Mucosa of descending colon (tissue), 3 donors: ENCODE measurements at regions not wholly inside any gene's neighbourhood (a gene's known extent, or its start where the extent isn't known, plus 50 kb on each side); places are given as distances from the start of the nearest gene placed in this dataset.
"Not testable (repeated sequence)": the region's sequence is repeated elsewhere in the genome, so short reads cannot be mapped to it uniquely, and the experiment has no call there.

Experiments used
- ATAC-seq: fragments of 200-7000 bp; cut with Tn5 transposase; one replicate; pipeline ENCODE4 v1.9.1; 2020; ENCODE audit warnings: mild to moderate bottlenecking, moderate library complexity
- DNase-seq, 3 donors: peaks; one replicate each; pipeline ENCODE4 v3.0.0-alpha.2; 2020
- H3K36me3 ChIP-seq: fragments of 200-600 bp; one replicate; pipeline ENCODE4 v1.8.0; 2021; ENCODE audit warnings: low read depth, mild to moderate bottlenecking
- H3K4me1 ChIP-seq: fragments of 200-600 bp; one replicate; pipeline ENCODE4 v1.8.0; 2021; ENCODE audit warnings: low read depth, mild to moderate bottlenecking
- H3K4me3 ChIP-seq: fragments of 200-600 bp; one replicate; pipeline ENCODE4 v1.8.0; 2021; ENCODE audit warnings: mild to moderate bottlenecking
- H3K9me3 ChIP-seq: fragments of 200-600 bp; one replicate; pipeline ENCODE4 v1.8.0; 2021; ENCODE audit warnings: mild to moderate bottlenecking
- intact Hi-C, 2 donors: fragments of 100-400 bp; cut with DNase I in 1 of 2; cut with micrococcal nuclease in 1 of 2; formaldehyde crosslinking; loops; one replicate each; pipeline versions ENCODE4 v1.11.0 to v1.11.1; 2022; cut with DNase I, micrococcal nuclease
- TF ChIP-seq, protein P1 (sequence below): fragments of 200-600 bp; IDR thresholded peaks from one replicate; pipeline ENCODE4 v1.8.0; 2022; ENCODE audit warnings: antibody characterized with exemption, mild to moderate bottlenecking
- donor health status: DM: no; HTN: no; CAD: no; lungs with moderate emphysema.
- donor health status: DM: no; HTN: no; CAD: no.
- donor health status: DM: no; HTN: yes; CAD: no.

DNA sequence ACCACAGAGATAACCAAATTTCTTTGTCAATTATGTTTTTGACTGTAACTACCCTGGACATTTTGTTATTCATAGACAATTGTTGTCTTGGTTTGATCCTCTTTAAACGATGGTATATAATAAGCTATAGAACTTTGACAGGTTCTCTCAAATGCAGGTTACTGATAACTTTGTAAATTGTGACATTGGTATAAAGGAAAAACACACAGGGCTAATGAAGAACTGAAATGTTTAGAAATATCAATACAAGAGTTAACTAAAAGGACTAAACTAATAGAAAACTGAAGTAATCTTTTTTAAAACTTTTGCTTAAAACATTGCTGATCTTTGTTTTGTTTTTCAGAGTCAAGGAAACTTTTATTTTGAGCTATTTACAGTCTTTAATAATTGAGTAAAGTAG, 124.8 kb downstream of the TPBG start:
- intact Hi-C loops: no loop called here
- Histone ChIP-seq H3K4me3 (no peak overlapping the region), H3K4me1 (no peaks in the 10 kb centered on the region), H3K36me3 (no peaks in the 10 kb centered on the region), H3K9me3 (peaks cover 25% of the 10 kb centered on the region)
- ATAC-seq (no peak), DNase-seq (no peak)
- TF ChIP-seq, protein P1, sequence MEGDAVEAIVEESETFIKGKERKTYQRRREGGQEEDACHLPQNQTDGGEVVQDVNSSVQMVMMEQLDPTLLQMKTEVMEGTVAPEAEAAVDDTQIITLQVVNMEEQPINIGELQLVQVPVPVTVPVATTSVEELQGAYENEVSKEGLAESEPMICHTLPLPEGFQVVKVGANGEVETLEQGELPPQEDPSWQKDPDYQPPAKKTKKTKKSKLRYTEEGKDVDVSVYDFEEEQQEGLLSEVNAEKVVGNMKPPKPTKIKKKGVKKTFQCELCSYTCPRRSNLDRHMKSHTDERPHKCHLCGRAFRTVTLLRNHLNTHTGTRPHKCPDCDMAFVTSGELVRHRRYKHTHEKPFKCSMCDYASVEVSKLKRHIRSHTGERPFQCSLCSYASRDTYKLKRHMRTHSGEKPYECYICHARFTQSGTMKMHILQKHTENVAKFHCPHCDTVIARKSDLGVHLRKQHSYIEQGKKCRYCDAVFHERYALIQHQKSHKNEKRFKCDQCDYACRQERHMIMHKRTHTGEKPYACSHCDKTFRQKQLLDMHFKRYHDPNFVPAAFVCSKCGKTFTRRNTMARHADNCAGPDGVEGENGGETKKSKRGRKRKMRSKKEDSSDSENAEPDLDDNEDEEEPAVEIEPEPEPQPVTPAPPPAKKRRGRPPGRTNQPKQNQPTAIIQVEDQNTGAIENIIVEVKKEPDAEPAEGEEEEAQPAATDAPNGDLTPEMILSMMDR: no peak

DNA sequence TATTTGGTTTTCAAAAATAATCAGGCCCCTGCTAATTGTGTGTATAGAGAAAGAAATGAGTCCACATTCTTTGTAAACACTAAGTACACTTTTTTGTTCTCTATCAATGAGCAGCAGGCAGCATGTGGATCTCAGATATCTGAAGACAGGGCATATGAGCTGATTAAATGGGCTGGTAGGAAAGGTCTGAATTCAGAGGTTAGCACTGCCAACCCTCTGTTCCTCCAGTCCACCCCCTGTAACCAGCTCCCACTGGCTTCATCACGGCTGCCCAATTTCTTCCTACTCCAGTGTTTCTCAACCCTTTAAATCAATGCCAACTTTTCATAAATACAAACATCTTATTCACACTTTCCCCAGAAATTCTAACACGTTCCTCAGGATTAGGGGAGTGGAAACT, 128.5 kb downstream of the TPBG start:
- peaks cover 15% of the 10 kb centered on the region for H3K9me3 ChIP-seq
- DNase-seq: no peak
- no peak for ATAC-seq
- TF ChIP-seq, protein P1: no peak
- intact Hi-C loops: no loop called here
- H3K4me1 ChIP-seq: no peaks in the 10 kb centered on the region
- no peak overlapping the region for H3K4me3 ChIP-seq
- H3K36me3 ChIP-seq: no peaks in the 10 kb centered on the region

- Histone ChIP-seq H3K36me3 (no peaks in the 10 kb centered on the region), H3K9me3 (peaks cover 5% of the 10 kb centered on the region), H3K4me1 (no peaks in the 10 kb centered on the region), H3K4me3 (no peak overlapping the region)
- no peak for DNase-seq
- TF ChIP-seq, protein P1: no peak
- no peak for ATAC-seq
- intact Hi-C loops: no loop called here
Measured at GRCh38 chr6:82493467-82493866, 129.8 kb downstream of the TPBG start.

DNA sequence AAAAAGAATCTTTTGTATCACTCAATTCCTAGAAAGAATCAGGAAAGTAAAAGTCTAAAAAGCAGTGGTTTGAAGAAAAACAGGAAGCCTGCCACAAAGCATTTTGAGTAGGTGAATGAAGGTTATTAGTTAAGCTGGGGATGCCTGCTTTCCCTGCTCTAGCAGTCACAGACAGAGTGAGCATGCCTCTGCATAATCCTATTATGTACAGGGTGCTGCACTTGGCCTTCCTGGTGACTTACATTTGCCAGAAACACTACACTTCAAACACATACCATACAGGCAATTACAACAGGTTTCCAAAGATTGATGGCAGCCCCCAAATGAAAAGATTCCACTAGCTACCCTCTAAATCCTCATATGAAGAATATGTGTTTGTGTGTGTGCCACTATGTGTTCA, 130.8 kb downstream of the TPBG start:
- TF ChIP-seq, protein P1: no peak
- ATAC-seq (no peak), DNase-seq (no peak)
- Histone ChIP-seq H3K9me3 (no peaks in the 10 kb centered on the region), H3K4me1 (no peaks in the 10 kb centered on the region), H3K4me3 (no peak overlapping the region), H3K36me3 (no peaks in the 10 kb centered on the region)
- intact Hi-C loops: no loop called here

DNA sequence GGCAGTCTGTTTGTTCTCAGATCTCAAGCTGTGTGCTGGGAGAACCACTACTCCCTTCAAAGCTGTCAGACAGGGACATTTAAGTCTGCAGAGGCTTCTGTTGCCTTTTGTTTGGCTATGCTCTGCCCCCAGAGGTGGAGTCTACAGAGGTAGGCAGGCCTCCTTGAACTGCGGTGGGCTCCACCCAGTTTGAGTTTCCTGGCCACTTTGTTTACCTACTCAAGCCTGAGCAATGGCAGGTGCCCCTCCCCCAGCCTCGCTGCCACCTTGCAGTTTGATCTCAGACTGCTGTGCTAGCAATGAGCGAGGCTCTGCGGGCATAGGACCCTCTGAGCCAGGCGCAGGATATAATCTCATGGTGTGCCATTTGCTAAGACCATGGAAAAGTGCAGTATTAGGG, 138.3 kb downstream of the TPBG start:
- DNase-seq, intact Hi-C loops, H3K9me3 ChIP-seq, ATAC-seq, H3K4me1 ChIP-seq, H3K4me3 ChIP-seq, H3K36me3 ChIP-seq: not testable (repeated sequence)

- no peak for DNase-seq
- no peaks in the 10 kb centered on the region for H3K9me3 ChIP-seq
- TF ChIP-seq, protein P1: no peak
- no peaks in the 10 kb centered on the region for H3K4me1 ChIP-seq
- H3K4me3 ChIP-seq: no peak overlapping the region
- H3K36me3 ChIP-seq: no peaks in the 10 kb centered on the region
- no peak for ATAC-seq
- intact Hi-C loops: no loop called here
Measured at GRCh38 chr6:82506526-82506925, 142.9 kb downstream of the TPBG start.
